ENCODE measurements at regions not wholly inside any gene's neighbourhood (a gene's known extent, or its start where the extent isn't known, plus 50 kb on each side); places are given as distances from the start of the nearest gene placed in this dataset.

DNA sequence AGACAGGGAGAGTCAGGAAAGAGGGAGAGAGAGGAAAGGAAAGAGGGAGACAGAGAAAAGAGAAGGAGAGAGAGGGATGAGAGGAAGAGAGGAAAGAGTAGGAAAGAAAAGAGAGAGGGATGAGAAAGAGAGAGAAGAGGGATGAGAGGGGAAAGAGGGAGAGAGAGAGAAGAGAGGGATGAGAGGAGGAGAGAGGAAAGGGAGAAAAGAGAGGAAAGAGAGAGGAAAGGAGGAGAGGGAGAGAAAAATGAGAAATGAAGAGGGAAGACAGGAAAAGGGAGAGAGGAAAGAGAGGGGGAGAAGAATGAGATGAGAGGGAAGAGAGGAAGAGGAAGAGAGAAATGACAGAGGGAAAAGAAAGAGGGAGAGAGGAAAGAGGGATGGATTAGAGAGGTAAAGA is 207.0 kb upstream of the SKOR2 start:
- H3K4ac ChIP-seq (ENCODE audit: low read depth, low read length): no peak overlapping the region
- H3K27me3 ChIP-seq (ENCODE audit: control insufficient read depth, insufficient read depth, low read length): no peaks in the 10 kb centered on the region
- POLR2A ChIA-PET (ENCODE audit: unreplicated experiment): no interaction called here
- H3K79me1 ChIP-seq (ENCODE audit: low read depth in 1 of 2, low read length in 2 of 2): no peaks in the 10 kb centered on the region
- H2AK9ac ChIP-seq (replicated peaks; ENCODE audit: low read depth, low read length, poor library complexity): no peak overlapping the region
- no peak overlapping the region for H2AFZ ChIP-seq (replicated peaks; ENCODE audit: low read length, poor library complexity)
- H2BK20ac ChIP-seq (ENCODE audit: low read depth, low read length): no peak overlapping the region
- H2AK5ac ChIP-seq (ENCODE audit: low read depth, low read length): no peak overlapping the region
- H3K27ac ChIP-seq (ENCODE audit: insufficient read depth, low read length): no peak overlapping the region
- intact Hi-C loops (cut with micrococcal nuclease): no loop called here
- no peak for TF ChIP-seq BHLHE40 (IDR thresholded peaks at IDR 0.05; ENCODE audit: low read depth, low read length)
- H3K9ac ChIP-seq (ENCODE audit: low read depth, low read length): no peak overlapping the region
- H3K14ac ChIP-seq (replicated peaks; ENCODE audit: low read depth, low read length): no peak overlapping the region
- H4K20me1 ChIP-seq (ENCODE audit: insufficient read depth, low read length): no peaks in the 10 kb centered on the region
- no peaks in the 10 kb centered on the region for H3K4me1 ChIP-seq (ENCODE audit: control insufficient read depth, insufficient read depth, low read length)
- H3K23ac ChIP-seq (ENCODE audit: low read depth, low read length): no peak overlapping the region
- no peak overlapping the region for H3K4me3 ChIP-seq (ENCODE audit: insufficient read depth, low read depth, low read length)
- no peak overlapping the region for H3K4me2 ChIP-seq (ENCODE audit: low read depth, low read length)
- no peak for ATAC-seq (ENCODE audit: low read depth)
- CTCF ChIA-PET: no interaction called here
- no peak overlapping the region for H2BK5ac ChIP-seq (ENCODE audit: low read depth, low read length, poor library complexity, severe bottlenecking)
- H3K9me1 ChIP-seq (ENCODE audit: insufficient read depth, low read length): no peaks in the 10 kb centered on the region
- H3K18ac ChIP-seq (ENCODE audit: low read depth, low read length): no peak overlapping the region
- H3K36me3 ChIP-seq (ENCODE audit: control insufficient read depth, insufficient read depth, low read length): no peaks in the 10 kb centered on the region
- DNase-seq: no peak
- no peak overlapping the region for H2BK15ac ChIP-seq (ENCODE audit: low read depth, low read length)
- BruUV-seq (replicated peaks): no TSS peak
- H4K91ac ChIP-seq (ENCODE audit: insufficient read depth, low read depth, low read length): no peak overlapping the region
- in situ Hi-C loops (cut with MboI; ENCODE audit: low sequenced_read_pairs): no loop called here
- H3K9me3 ChIP-seq (ENCODE audit: control insufficient read depth, insufficient read depth, low read length): peaks cover 19% of the 10 kb centered on the region
- dilution Hi-C loops (cut with HindIII; ENCODE audit: low sequenced_read_pairs, unreplicated experiment): no loop called here
- H3K56ac ChIP-seq (ENCODE audit: extremely low read depth, insufficient read depth, low read length): no peak overlapping the region
- H4K8ac ChIP-seq (ENCODE audit: low read depth in 2 of 2, low read length in 2 of 2): no peak overlapping the region
- H2BK120ac ChIP-seq (ENCODE audit: low read depth, low read length): no peak overlapping the region
- H4K5ac ChIP-seq (ENCODE audit: low read depth, low read length): no peak overlapping the region
